Transverse colon (tissue), 4 donors: ENCODE measurements at regions not wholly inside any gene's neighbourhood (a gene's known extent, or its start where the extent isn't known, plus 50 kb on each side); places are given as distances from the start of the nearest gene placed in this dataset.
"Not testable (repeated sequence)": the region's sequence is repeated elsewhere in the genome, so short reads cannot be mapped to it uniquely, and the experiment has no call there.

ENCODE experiments used
- DNase-seq: peaks from one replicate; pipeline ENCODE4 v3.0.0-alpha.2; 2019
- H3K27ac ChIP-seq, 4 donors: fragments of 200-600 bp; sonication (generic); 2 replicates each; pipeline ENCODE4 v1.5.1; 2016 to 2018; ENCODE audit warnings: inconsistent platforms in 4 of 4
- H3K27me3 ChIP-seq: fragments of 200-600 bp; sonication (generic); 2 replicates; pipeline ENCODE4 v1.5.1; 2017; ENCODE audit warnings: inconsistent platforms
- H3K36me3 ChIP-seq, 4 donors: fragments of 200-600 bp; sonication (generic); 2 replicates each; pipeline ENCODE4 v1.5.1; 2017 to 2019; ENCODE audit warnings: inconsistent platforms in 4 of 4
- H3K4me1 ChIP-seq, 4 donors: fragments of 200-600 bp; sonication (generic); 2 replicates each; pipeline ENCODE4 v1.5.1; 2017 to 2020; ENCODE audit warnings: inconsistent platforms in 4 of 4
- H3K4me3 ChIP-seq, 4 donors: fragments of 200-600 bp; sonication (generic); 1 replicate in 1 of 4; 2 replicates in 3 of 4; pipeline versions ENCODE4 v1.5.1 to v1.6.1; 2017 to 2019; ENCODE audit warnings: inconsistent platforms in 4 of 4
- H3K9me3 ChIP-seq, 2 donors: fragments of 200-600 bp; sonication (generic); 2 replicates each; pipeline ENCODE4 v1.5.1; 2017 to 2019; ENCODE audit warnings: inconsistent platforms in 2 of 2
- CTCF ChIP-seq, 5 experiments: fragments of 200-600 bp in 3 of 5; fragments of 450-650 bp in 2 of 5; sonication (generic) in 3 of 5; IDR thresholded peaks; 1 replicate in 2 of 5; 2 replicates in 3 of 5; pipeline ENCODE4 v1.5.1; 2016 to 2017; ENCODE audit warnings: antibody characterized with exemption in 5 of 5, inconsistent platforms in 3 of 5, mild to moderate bottlenecking in 2 of 5, moderate library complexity in 1 of 5
- EP300 ChIP-seq: sonication (generic); formaldehyde crosslinking; IDR thresholded peaks from one replicate; pipeline ENCODE4 v1.6.1; 2017; ENCODE audit warnings: antibody characterized with exemption, low read depth
- POLR2A ChIP-seq: fragments of 450-650 bp; IDR thresholded peaks from one replicate; pipeline ENCODE4 v1.6.1; 2016; ENCODE audit warnings: antibody characterized with exemption, mild to moderate bottlenecking, moderate library complexity
- POLR2AphosphoS5 ChIP-seq, 3 donors: sonication (generic); formaldehyde crosslinking; IDR thresholded peaks; one replicate each; pipeline ENCODE4 v1.6.1; 2016; ENCODE audit warnings: antibody characterized with exemption in 3 of 3
- WGBS, 2 donors: methylation state at CpG; one replicate each; pipeline ENCODE4 v1.1.5; 2018; ENCODE audit warnings: low coverage in 1 of 2; 5-methylcytosine and 5-hydroxymethylcytosine counted together
- in situ Hi-C, 4 donors: fragments of 200-750 bp; cut with MboI; loops; one replicate each; pipeline versions ENCODE4 v1.15.0 to v1.15.1; 2017; ENCODE audit warnings: low sequenced_read_pairs in 3 of 4, low pct_ligation_motif_present in 1 of 4, low pct_unique_long_range_greater_than_20kb in 1 of 4
- intact Hi-C: fragments of 100-400 bp; cut with DNase I; formaldehyde crosslinking; loops from one replicate; pipeline ENCODE4 v1.15.1; 2023; ENCODE audit warnings: low total_unique reads

GRCh38 chr1:121566346-121566745 lies 381.6 kb downstream of the SRGAP2C start:
- TF ChIP-seq POLR2AphosphoS5 (IDR thresholded peaks at IDR 0.05), result no peak
- TF ChIP-seq CTCF (IDR thresholded peaks at IDR 0.05), result no peak
- no peak for TF ChIP-seq EP300
- no peak for TF ChIP-seq POLR2A
- 72% methylated on average over 4 of the region's 4 CpGs for WGBS, 2 donors
- intact Hi-C loops (no loop called here), in situ Hi-C loops (no loop called here)
- Histone ChIP-seq H3K9me3 (no peaks in the 10 kb centered on the region), H3K27me3 (no peaks in the 10 kb centered on the region), H3K27ac (no peak overlapping the region), H3K4me3 (no peak overlapping the region), H3K4me1 (no peaks in the 10 kb centered on the region), H3K36me3 (no peaks in the 10 kb centered on the region)
- no peak for DNase-seq

GRCh38 chr1:121569428-121569827 lies 384.7 kb downstream of the SRGAP2C start:
- in situ Hi-C loops, result no loop called here
- no peak for TF ChIP-seq EP300
- no peak for TF ChIP-seq POLR2AphosphoS5 (IDR thresholded peaks at IDR 0.05)
- intact Hi-C loops, result no loop called here
- Histone ChIP-seq H3K4me1 (no peaks in the 10 kb centered on the region), H3K4me3 (no peak overlapping the region), H3K36me3 (no peaks in the 10 kb centered on the region), H3K27ac (no peak overlapping the region), H3K27me3 (no peaks in the 10 kb centered on the region), H3K9me3 (no peaks in the 10 kb centered on the region)
- WGBS, 2 donors, result 38 to 58% methylated on average over 1 of the region's 1 CpG
- DNase-seq, result no peak

GRCh38 chr1:121573881-121574504 lies 389.2 kb downstream of the SRGAP2C start:
- 96 to 97% methylated on average over 4 to 11 of the region's 11 CpGs for WGBS, 2 donors
- intact Hi-C loops, result not testable (repeated sequence)

GRCh38 chr1:121574505-121574899 lies 389.7 kb downstream of the SRGAP2C start:
- in situ Hi-C loops, DNase-seq, H3K4me1 ChIP-seq, H3K4me3 ChIP-seq, H3K27ac ChIP-seq, H3K36me3 ChIP-seq, intact Hi-C loops, H3K27me3 ChIP-seq, H3K9me3 ChIP-seq: not testable (repeated sequence)
- 73 to 96% methylated on average over 3 to 12 of the region's 12 CpGs for WGBS, 2 donors

More at GRCh38 chr1:121573881-121574504, 389.2 kb downstream of the SRGAP2C start:
- DNase-seq, H3K27me3 ChIP-seq, H3K9me3 ChIP-seq, in situ Hi-C loops, H3K4me3 ChIP-seq, H3K36me3 ChIP-seq, H3K4me1 ChIP-seq, H3K27ac ChIP-seq: not testable (repeated sequence)

GRCh38 chr1:121582898-121583297 lies 398.1 kb downstream of the SRGAP2C start:
- DNase-seq, H3K4me1 ChIP-seq, H3K27ac ChIP-seq, H3K4me3 ChIP-seq, intact Hi-C loops, in situ Hi-C loops, H3K27me3 ChIP-seq, H3K36me3 ChIP-seq, H3K9me3 ChIP-seq: not testable (repeated sequence)

- H3K36me3 ChIP-seq, result no peaks in the 10 kb centered on the region
- H3K4me3 ChIP-seq, result no peak overlapping the region
- 56 to 60% methylated on average over 1 to 15 of the region's 15 CpGs for WGBS, 2 donors
- intact Hi-C loops, result no loop called here
- in situ Hi-C loops, result no loop called here
- no peaks in the 10 kb centered on the region for H3K4me1 ChIP-seq
- peaks cover 0 to 5% of the 10 kb centered on the region in 2 donors for H3K9me3 ChIP-seq
- TF ChIP-seq EP300, result no peak
- TF ChIP-seq POLR2AphosphoS5 (IDR thresholded peaks at IDR 0.05), result no peak
- no peak for TF ChIP-seq CTCF (IDR thresholded peaks at IDR 0.05)
- no peak overlapping the region for H3K27ac ChIP-seq
- no peaks in the 10 kb centered on the region for H3K27me3 ChIP-seq
- peak; percentile 15 for DNase-seq
These were observed 401.8 kb downstream of the SRGAP2C start for GRCh38 chr1:121586369-121587229.
